ENCODE measurements at regions not wholly inside any gene's neighbourhood (a gene's known extent, or its start where the extent isn't known, plus 50 kb on each side); places are given as distances from the start of the nearest gene placed in this dataset.

DNA sequence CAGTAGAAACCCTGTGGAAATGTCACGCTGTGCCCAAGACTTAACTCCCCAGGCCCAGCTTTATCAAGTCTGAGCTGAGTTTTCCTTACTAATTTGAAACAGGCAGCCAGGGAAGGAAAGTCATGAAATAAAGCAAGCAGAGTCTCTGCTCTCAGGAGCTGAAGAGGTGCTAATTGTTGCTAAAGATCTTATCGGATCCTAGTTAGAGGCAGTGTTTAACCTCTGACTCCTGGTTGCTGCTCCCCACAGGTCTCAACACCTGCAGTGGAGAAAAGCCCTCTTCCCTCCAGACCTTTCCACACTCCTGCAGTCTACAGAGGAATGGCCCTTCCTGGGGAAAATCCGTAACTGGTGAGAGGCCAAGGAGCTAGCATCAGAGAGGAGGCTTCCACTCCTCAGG is 628.2 kb downstream of the NTRK3 start:
- no peak for DNase-seq

DNA sequence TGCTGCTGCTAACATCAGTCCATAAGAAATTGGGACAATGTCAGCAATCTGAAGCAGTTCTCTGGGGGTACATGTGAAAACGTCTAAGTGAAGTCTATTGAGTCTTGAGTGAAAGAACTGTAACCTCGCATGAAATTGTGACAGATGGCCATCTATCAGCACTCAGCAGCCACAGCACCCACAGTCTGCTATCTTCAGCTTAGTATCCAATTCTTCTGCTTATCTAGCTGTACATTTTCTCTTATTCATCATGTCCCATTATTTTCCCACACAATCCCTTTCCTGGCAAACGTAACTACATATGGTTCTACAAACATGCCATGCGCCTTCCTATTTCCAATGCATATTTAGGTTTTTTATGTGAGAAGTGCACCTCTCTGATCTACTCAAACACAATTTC is 629.7 kb downstream of the NTRK3 start:
- no peak for DNase-seq

DNA sequence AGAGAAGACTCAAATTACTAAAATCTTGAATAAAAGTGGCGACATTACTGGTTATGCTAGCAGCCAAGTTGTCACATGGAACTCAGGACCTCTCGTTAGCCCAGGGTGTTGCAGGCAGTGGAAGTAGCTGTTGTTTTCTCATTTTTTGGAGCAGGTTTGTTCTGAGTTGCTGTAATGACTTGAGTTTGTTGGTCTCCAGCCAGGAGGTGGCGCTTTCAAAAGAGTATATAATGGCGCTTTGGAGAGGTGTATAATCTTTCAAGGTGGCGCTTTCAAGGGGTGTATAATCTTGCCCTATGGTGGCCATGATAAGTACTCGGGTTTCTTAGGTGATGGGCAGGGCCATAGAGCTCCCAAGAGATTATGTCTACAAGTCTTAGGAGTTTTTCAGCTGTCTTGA is 632.7 kb downstream of the NTRK3 start:
- DNase-seq = peak; percentile 4

DNA sequence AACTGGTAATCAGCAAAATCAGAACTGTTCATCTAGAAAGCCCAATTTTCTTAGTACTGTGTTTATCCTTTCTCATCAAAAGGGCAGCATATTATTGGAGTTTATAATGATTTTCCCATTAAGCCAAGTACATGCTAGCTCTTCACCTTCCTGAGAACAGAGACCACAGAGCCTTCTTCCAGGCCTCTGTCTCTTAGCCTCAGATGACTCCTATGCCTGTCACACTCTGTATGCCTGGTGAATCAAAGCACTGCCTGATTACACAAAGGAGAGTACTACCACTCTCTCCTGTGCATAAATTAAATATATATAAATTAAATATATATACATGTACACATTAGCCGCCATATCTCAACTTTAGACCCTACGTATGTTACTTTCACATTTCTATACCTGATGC is 636.1 kb downstream of the NTRK3 start:
- no peak for DNase-seq

DNA sequence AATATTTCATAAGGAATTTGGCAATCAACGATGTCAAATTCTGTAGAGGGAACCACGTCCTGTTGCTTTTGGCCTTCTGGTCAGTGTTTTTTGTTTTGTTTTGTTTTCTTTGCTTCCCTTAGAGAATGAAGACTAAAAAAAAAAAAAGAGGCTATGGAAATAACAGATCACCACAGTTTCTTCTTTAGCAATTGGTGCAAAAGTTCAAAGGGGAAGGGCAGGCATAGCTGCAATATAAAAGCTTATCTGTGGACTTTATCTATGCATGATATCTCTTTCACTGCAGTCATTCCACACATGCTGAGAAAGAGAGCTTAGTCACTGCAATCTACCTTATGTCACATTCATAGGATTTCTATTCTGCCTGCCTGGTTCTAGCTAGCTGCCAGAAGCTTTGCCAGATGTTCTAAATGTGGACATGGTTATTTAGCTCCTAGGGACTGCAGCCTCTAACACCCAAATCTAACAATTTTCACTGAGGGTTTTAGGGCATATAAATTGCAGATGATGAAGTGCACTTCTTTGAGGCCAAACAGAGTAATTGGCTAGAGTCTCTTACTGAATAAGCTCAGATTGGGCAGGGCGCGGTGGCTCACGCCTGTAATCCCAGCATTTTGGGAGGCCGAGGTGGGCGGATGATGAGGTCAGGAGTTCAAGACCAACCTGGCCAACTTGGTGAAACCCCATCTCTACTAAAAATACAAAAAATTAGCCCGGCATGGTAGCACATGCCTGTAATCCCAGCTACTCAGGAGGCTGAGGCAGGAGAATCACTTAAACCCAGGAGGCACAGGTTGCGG is 637.2 kb downstream of the NTRK3 start:
- DNase-seq = no peak

DNA sequence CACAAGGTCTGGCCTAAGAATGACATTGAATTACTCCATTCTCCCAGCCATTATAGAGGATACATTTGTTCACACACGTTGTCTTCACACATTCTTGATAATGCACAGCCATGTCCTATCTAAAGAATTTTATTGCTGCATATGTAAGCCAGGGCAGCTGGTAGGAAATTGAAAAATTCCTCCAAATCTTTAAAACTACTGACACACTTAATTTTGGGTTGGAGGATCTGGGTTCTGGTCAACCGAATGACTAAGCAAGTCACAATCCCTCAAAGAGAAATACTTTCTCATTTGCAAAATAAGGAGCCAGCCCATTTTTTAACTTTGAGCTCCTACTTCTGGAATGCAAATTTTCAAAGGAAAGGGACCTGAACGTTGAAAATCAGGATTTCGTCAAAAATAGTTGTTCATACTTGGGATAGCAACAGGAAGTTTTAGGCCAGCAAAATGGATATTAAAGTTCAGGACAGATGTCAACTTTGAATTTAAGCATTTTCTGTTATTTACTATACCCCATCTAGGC is 638.3 kb downstream of the NTRK3 start:
- DNase-seq = no peak

DNA sequence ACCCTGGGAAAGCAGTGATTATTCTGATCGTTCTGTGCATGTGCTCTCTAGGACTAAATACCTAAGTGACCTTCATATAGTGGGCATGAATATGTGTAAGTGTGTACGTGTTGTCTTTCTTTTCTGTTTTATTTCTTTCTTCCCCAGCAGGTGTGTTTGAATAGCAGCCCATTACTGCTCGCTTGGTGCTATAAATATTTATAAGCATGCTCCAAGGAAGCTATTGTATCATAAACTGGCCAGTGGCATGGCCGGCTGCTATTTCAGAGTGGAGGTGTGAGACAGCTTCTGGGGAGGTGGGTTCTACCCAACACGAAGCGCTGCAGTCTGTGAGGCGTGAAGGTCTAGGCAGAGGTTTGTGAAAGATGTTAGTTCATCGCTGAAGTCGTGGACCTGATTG is 641.8 kb downstream of the NTRK3 start:
- DNase-seq = no peak

DNA sequence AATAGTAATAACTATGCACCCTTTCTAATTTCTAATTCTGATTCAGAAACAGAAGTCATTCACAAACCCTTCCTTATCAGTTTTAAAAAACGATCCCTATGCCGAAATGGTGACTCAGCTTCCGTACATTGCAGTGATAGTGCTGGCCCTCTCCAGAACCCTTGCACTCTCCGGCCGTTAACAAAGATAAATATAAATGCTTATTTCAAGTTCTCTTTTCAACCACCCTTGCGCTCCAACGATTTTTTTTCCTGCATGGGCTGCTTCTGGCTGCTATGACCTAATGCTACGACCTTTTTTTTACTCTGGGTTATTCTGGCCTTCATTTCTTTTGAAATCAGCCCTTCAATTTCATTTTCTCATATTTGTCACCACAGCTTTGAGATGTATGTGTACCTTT is 646.2 kb downstream of the NTRK3 start:
- no peak for DNase-seq

DNA sequence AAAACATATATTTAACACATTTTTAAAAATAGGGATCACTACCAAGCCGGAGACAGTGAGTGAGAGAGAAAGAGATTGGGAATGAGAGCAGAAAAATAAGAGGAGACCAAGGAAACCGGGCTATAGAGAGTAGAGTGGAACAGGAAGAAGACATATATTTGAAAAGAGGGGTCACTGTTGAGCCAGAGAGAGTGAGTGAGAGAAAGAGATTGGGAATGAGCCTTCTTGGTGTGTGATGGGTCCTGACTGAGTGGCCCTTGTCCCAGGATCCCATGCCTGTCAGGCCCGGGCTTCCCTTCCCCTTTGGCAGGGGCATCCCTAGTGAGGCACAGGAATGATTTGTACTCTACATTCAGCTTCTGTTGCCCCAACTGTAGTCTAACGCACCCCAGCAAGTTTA is 646.6 kb downstream of the NTRK3 start:
- no peak for DNase-seq

DNA sequence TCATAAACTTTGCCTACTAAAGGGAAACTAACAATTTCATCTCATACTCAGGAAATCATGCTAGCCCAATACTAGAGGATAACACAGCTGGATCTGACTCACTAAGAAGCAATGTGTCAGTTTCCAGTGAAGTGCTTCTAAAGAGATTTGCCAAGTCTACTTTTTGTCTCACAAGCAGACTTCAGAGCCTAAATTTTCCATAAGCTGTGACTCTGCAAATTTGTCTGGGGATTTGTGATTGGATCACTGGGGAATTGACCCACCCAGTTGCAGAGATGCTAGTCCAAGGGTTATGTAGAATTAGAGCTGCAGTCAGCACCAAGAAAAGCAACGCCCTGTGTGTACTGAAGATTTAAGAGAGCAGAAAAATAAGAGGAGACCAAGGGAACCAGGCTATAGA is 647.1 kb downstream of the NTRK3 start:
- DNase-seq = no peak

DNA sequence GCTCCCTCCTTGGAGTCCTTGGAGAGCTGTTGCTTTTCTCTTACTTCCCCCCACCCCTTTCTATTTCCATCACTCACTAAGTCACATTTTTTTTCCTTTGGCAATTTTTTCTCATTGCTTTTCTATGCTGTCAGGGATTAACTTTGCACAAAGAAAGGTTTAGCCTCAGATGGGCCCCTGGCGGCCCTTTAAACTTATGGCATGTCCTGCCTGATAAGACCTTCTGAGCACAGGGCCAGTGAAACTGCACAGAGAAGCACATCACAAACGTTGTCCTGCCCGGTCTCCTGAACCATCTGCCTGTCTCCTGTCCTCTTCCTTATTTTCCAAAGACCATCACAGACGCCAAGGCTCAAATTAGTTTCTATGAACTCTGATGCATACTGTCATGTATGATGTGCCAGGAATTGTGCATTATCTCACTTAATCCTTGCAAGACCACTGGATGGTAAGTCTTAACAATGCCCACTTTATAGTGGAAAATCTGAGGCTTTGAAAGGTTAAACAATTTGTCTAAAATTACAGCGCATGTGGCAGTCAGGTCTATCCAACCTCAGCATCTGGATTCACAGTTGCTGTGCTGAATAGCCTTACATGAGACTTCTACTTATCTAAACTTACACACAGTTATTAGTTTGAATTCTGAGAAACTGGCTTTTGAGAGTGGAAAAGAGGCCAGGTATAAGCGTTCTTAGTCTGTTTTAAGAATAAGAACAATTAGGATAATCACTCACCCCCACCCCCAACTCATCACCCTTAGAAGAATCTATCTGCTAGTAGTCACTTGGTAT is 648.1 kb downstream of the NTRK3 start:
- no peak for DNase-seq

DNA sequence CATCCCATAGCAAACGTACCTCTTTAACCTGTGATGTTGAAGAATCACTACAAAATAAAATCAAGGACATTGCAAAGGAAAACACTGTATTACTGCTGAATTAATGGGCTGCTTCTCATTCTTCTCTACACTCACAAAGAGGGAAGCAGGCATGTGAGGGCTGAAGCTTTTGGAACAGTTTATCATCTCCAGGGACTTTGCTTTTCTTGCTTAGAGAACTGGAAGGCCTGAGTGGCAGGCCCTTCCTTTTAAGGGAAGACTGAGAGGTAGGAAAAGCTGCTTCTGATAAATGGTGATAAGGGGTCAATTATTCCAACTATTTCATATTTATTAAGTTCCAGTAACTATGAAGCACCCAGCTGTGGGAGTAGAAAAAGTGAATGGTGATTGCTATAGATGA is 649.6 kb downstream of the NTRK3 start:
- DNase-seq = no peak

DNA sequence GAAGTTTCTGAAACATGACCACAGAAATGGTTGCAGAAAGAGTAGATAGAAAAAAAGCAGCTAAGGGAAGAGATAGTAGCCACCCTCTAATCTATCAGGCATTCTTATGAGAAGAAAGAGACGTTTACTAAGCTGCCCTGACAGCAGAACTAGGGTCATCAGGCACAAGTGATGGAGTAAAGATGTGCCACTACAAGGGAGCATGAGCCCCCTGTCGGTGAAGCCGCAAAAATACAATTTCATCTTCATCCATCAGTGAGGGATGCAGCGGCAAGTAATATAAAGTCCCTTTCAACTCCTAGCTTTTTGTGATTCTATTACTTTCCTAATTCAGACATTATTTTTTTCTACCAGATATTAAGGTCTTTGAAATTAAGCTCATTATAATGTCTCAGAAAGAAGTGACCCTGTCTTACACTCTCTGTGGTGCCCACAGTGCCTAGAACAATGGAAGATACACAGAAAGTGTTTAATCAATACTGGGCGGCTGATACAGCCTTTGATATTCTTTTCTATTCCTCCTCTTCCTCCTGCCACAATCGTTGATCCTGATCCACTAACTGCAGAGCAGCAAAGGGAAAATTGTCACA is 651.6 kb downstream of the NTRK3 start:
- peak; percentile 13 for DNase-seq

DNA sequence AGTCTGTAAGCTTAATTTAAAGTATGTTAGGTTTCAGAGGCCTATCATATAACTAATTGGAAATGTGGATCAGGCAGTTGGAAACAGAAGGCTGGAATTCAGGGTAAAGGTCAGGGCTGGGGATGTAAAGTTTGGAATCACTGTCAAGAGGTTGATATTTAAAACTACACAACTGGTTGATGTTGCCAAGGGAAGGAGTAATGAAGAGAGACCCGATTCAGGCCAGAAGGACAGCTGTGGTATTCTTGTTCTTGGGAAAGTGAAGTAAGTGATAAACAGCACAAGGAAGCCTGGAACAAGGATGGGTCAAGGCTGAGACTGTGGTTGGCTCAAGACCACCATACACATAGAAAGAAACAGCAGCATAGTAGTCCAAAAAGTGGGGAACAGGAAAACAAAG is 654.2 kb downstream of the NTRK3 start:
- no peak for DNase-seq

DNA sequence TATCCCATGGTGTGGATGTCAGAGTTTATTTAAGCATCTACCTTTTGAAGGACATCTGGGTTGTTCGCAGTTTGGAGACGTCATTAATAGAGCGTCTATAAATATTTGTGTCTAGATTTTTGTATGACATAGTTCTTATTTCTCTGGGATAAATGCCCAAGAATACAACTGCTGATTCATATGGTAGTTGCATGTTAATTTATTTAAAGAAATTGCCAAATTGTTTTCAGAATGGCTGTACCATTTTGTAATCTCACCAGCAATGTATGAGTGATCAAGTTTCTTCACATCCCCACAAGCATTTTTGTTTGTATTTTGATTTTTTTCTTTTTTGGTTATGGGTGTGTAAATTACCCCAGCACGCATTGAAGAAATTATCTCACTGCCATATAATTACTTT is 656.9 kb downstream of the NTRK3 start:
- DNase-seq = no peak

DNA sequence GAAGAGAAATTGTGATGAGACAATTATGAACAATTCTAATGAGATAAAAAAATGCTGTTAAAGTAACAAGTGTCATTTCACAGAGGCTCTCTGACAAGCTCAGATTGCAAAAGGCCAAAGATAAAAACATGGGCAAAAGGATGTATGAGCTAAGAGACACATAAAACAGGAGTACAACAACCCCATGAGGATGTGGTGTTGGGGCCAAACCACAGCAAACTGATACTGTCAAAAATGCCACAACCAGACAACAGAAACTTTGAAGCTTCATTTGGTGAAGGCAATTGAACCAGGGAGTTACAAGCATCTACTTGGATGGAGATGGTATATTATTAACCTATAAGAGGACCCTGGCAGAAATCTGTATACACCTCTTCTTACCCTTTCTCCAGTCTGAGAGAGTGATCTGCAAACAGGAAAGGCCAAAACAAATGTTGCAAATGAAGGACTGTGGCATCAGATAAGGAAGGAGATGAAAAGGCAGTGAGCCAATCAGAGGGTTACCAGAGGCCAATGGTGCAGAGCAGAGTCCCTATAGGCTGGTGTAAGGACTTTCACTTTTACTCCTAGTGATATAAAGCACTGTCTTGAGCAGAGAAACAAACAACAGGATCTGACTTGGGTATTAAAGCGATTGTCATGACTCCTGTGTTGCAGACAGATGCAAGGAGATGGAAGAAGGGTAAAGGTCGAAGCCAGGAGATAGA is 659.0 kb downstream of the NTRK3 start:
- peak; percentile 44 for DNase-seq

DNA sequence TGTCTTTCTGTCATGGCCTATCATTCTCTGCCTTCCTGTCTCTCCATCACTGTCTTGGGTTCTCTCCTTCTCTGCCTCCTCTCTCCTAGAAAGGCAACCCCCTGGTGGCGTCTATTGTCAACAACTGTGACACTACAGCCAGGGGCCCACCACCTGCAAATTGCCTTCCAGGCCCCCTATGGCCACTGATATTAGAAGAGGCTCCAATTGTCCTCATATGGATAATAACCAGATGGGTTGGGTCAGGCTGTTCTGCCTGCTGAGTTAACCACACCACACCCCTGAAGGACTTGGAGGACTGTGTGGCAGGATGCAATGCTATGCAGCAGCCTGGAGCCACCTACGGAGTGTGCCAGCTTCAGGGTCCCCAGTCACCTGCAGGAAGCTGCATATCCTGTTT is 665.0 kb downstream of the NTRK3 start:
- DNase-seq = no peak

DNA sequence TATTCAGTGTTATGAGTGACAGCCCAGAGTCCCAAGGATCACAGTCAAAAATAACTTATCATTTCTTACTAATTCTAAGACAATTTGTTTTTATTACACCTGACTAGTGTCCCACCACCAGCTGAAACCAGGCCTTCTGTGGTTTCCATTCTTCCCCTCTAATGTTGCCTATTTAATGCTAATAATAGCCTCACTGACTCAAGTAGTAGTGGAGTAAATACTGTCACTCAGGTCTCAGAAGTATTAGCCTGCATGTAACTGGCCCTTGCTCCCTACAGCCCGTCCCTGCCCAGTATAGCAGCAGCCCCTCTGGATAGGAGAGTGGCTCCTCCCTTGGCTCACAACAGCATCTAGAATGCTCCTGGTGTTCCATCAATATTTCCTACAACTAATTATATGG is 665.5 kb downstream of the NTRK3 start:
- DNase-seq = no peak

DNA sequence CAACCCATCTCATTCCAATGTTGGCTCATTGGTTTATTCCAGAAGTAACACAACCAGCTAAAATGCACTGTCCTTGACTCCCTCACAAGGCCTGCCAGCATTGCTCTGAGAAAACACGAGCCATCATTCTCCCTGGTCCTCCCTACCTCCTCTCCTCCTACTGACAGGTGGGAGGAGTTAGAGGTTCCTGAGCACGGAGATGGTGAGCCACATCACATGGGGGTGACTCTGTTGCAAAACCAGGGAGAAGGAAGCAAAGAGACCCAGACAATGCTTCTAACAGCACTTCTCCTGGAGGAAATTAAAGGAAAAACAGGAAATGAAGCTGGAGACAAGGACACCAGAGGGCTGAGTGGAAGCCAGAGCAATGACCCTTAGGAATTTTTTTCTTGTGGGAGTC is 667.4 kb downstream of the NTRK3 start:
- DNase-seq = no peak

DNA sequence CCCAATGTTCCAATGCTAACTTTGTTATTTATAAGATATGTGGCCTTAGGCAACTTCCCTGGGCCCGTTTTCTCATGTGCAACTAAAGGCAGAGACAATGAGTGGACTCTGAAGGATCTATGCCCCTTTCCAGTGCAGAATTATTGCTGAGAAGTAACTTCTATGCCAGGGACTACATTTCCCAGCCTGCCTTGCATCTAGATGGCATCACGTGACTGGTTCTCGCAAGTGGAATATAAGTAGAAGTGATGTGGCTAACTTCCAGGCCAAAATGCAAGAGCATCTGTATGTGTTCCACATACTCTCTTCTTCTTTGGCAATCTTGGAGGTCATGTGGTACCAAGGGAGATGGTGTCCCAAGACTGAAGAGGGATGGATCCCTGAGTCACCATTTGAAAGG is 674.4 kb downstream of the NTRK3 start:
- DNase-seq = no peak

DNA sequence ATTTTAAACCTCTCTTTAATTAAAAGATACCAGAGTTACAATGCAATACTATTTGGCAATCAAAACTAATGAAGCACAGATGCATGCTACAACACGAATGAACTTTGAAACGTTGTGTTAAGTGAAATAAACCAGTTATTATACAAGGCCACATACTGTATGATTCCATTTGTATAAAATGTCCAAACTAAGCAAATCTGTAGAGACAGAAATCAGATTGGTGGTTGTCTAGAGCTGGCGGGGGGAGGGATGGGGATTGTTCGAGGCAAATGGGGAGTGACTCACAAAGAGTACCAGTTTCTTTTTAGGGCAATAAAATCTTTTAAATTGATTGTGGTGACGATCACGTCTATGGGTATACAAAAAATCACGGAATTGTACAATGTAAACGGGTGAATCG is 677.0 kb downstream of the NTRK3 start:
- DNase-seq = no peak

DNA sequence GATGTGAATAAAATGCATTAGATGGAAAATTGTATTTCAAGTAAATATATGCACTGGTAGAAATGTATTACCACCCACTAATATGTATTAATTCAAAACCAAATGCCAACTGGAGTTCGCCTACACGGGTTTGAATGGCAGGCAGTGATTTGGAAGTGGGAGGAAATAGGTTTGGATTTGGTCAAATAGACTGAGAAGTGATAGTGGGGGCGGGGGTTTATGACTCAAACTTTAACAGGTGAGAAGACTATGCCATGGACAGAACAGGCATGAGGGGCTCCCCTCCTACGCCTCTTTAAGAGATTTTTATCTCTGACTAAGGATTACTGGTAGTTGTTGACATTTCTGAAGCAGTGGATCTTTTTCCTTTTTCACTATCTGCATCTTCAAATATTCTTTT is 677.8 kb downstream of the NTRK3 start:
- no peak for DNase-seq

DNA sequence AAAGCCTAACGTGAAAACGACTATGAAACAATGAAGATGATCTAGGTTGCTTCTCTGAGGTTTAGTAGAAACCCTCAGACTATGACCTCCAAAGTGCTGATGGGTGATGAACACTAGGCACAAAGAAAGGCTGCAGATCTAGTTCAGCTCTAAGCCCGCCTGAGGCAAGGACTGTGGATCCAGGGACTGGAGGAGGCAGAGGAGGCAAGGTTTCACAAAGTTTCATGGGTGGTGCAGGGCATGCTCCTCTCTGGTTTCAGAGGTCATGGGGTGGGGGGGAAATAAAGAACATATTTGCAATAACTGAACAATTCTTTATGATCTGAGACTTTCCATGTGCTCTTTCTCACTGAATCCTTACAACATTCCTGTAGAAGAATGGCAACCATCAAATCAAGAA is 679.2 kb downstream of the NTRK3 start:
- no peak for DNase-seq
